Astrocyte (in vitro differentiated cells and primary cell): ENCODE measurements at regions not wholly inside any gene's neighbourhood (a gene's known extent, or its start where the extent isn't known, plus 50 kb on each side); places are given as distances from the start of the nearest gene placed in this dataset.

Source experiments
- DNase-seq: peaks from one replicate; pipeline ENCODE4 v3.0.0-alpha.2; 2010; ENCODE audit warnings: low read depth
- FAIRE-seq: peaks from 2 replicates; lab custom pipeline; 2011; peaks lifted over from hg19 to GRCh38; lab: Jason Lieb, UNC
- H2AFZ ChIP-seq: 2 replicates; pipeline ENCODE4 v1.6.0; 2012; ENCODE audit warnings: low read depth, low read length, inconsistent platforms
- H3K27ac ChIP-seq: 2 replicates; pipeline ENCODE4 v1.5.1; 2011; ENCODE audit warnings: low read depth, low read length, inconsistent platforms
- H3K27me3 ChIP-seq: 2 replicates; pipeline ENCODE4 v1.6.0; 2011; ENCODE audit warnings: low read length, inconsistent platforms; ENCODE audit not compliant: insufficient read depth
- H3K36me3 ChIP-seq: 2 replicates; pipeline ENCODE4 v1.5.1; 2011; ENCODE audit warnings: low read length, inconsistent platforms; ENCODE audit not compliant: insufficient read depth
- H3K4me1 ChIP-seq: 2 replicates; pipeline ENCODE4 v1.5.1; 2011; ENCODE audit warnings: low read length, inconsistent platforms; ENCODE audit not compliant: insufficient read depth
- H3K4me2 ChIP-seq: 2 replicates; pipeline ENCODE4 v1.6.0; 2012; ENCODE audit warnings: low read length, inconsistent platforms
- H3K4me3 ChIP-seq: 2 replicates; pipeline ENCODE4 v1.5.1; 2011; ENCODE audit warnings: low read depth, mild to moderate bottlenecking, low read length, inconsistent platforms; ENCODE audit not compliant: insufficient read depth
- H3K79me2 ChIP-seq: 2 replicates; pipeline ENCODE4 v1.6.0; 2012; ENCODE audit warnings: mild to moderate bottlenecking, low read length, inconsistent platforms; ENCODE audit not compliant: insufficient read depth
- H3K9ac ChIP-seq: 2 replicates; pipeline ENCODE4 v1.6.0; 2012; ENCODE audit warnings: mild to moderate bottlenecking, low read length, inconsistent platforms
- H3K9me3 ChIP-seq: 2 replicates; pipeline ENCODE4 v1.5.1; 2012; ENCODE audit warnings: low read depth, mild to moderate bottlenecking, low read length, inconsistent platforms; ENCODE audit not compliant: insufficient read depth
- H4K20me1 ChIP-seq: 2 replicates; pipeline ENCODE4 v1.6.0; 2012; ENCODE audit warnings: low read length, inconsistent platforms; ENCODE audit not compliant: insufficient read depth
- H3K27ac Mint-ChIP-seq: one replicate; pipeline ENCODE4 v1.8.0; 2021; ENCODE audit warnings: mild to moderate bottlenecking, mixed read lengths; ENCODE audit not compliant: unreplicated experiment
- H3K27me3 Mint-ChIP-seq: one replicate; pipeline ENCODE4 v1.8.0; 2021; ENCODE audit warnings: low read depth, mixed read lengths; ENCODE audit not compliant: unreplicated experiment
- H3K36me3 Mint-ChIP-seq: one replicate; pipeline ENCODE4 v1.8.0; 2021; ENCODE audit warnings: low read depth, mixed read lengths; ENCODE audit not compliant: unreplicated experiment
- H3K4me1 Mint-ChIP-seq: one replicate; pipeline ENCODE4 v1.8.0; 2021; ENCODE audit warnings: low read depth, mixed read lengths; ENCODE audit not compliant: unreplicated experiment
- H3K4me3 Mint-ChIP-seq: one replicate; pipeline ENCODE4 v1.8.0; 2021; ENCODE audit warnings: mild to moderate bottlenecking, moderate library complexity, mixed read lengths; ENCODE audit not compliant: unreplicated experiment
- H3K9me3 Mint-ChIP-seq: one replicate; pipeline ENCODE4 v1.8.0; 2021; ENCODE audit warnings: mild to moderate bottlenecking, mixed read lengths; ENCODE audit not compliant: unreplicated experiment
- CTCF ChIP-seq: IDR thresholded peaks from 2 replicates; pipeline ENCODE4 v1.5.1; 2011; ENCODE audit warnings: low read depth, mild to moderate bottlenecking, inconsistent platforms, low read length, moderate library complexity; ENCODE audit not compliant: insufficient read depth
- EZH2 ChIP-seq: IDR thresholded peaks from 2 replicates; pipeline ENCODE4 v1.6.1; 2012; ENCODE audit warnings: mild to moderate bottlenecking, low read length, inconsistent platforms; ENCODE audit not compliant: insufficient read depth

GRCh38 chr10:128465697-128466096, 339.5 kb upstream of the MKI67 start:
- H3K9ac ChIP-seq = no peak overlapping the region
- H3K9me3 ChIP-seq = peaks cover 10% of the 10 kb centered on the region
- no peaks in the 10 kb centered on the region for H3K36me3 ChIP-seq
- Mint-ChIP-seq H3K36me3 (peaks cover 2% of the 10 kb centered on the region), H3K4me3 (no peak overlapping the region), H3K4me1 (no peaks in the 10 kb centered on the region), H3K27me3 (peaks cover 34% of the 10 kb centered on the region), H3K9me3 (peaks cover 3% of the 10 kb centered on the region), H3K27ac (no peak overlapping the region)
- DNase-seq (no peak), FAIRE-seq (no peak)
- H3K4me1 ChIP-seq = no peaks in the 10 kb centered on the region
- H3K4me3 ChIP-seq = no peak overlapping the region
- no peak overlapping the region for H3K4me2 ChIP-seq
- no peak overlapping the region for H3K27ac ChIP-seq
- no peak for TF ChIP-seq EZH2
- TF ChIP-seq CTCF = no peak
- no peaks in the 10 kb centered on the region for H3K79me2 ChIP-seq
- no peak overlapping the region for H2AFZ ChIP-seq
- no peaks in the 10 kb centered on the region for H3K27me3 ChIP-seq
- no peaks in the 10 kb centered on the region for H4K20me1 ChIP-seq

GRCh38 chr10:128466831-128467371, 340.7 kb upstream of the MKI67 start:
- Histone ChIP-seq H3K27me3 (no peaks in the 10 kb centered on the region), H4K20me1 (no peaks in the 10 kb centered on the region), H3K79me2 (no peaks in the 10 kb centered on the region), H3K9ac (no peak overlapping the region), H3K27ac (no peak overlapping the region), H3K9me3 (peaks cover 13% of the 10 kb centered on the region), H3K4me2 (no peak overlapping the region), H3K36me3 (no peaks in the 10 kb centered on the region), H3K4me3 (no peak overlapping the region), H2AFZ (no peak overlapping the region), H3K4me1 (no peaks in the 10 kb centered on the region)
- DNase-seq = no peak
- Mint-ChIP-seq H3K27me3 (peaks cover 25% of the 10 kb centered on the region), H3K4me1 (no peaks in the 10 kb centered on the region), H3K27ac (no peak overlapping the region), H3K9me3 (peaks cover 3% of the 10 kb centered on the region), H3K4me3 (no peak overlapping the region), H3K36me3 (peaks cover 2% of the 10 kb centered on the region)
- FAIRE-seq = no peak
- TF ChIP-seq EZH2 = no peak
- no peak for TF ChIP-seq CTCF

GRCh38 chr10:128468462-128468861, 342.2 kb upstream of the MKI67 start:
- no peaks in the 10 kb centered on the region for H3K27me3 ChIP-seq
- TF ChIP-seq CTCF (no peak), EZH2 (no peak)
- Mint-ChIP-seq H3K36me3 (no peaks in the 10 kb centered on the region), H3K27me3 (peaks cover 19% of the 10 kb centered on the region), H3K4me3 (no peak overlapping the region), H3K9me3 (peaks cover 6% of the 10 kb centered on the region), H3K27ac (no peak overlapping the region), H3K4me1 (no peaks in the 10 kb centered on the region)
- H3K4me1 ChIP-seq = no peaks in the 10 kb centered on the region
- no peak overlapping the region for H3K4me3 ChIP-seq
- no peak overlapping the region for H3K4me2 ChIP-seq
- H3K79me2 ChIP-seq = no peaks in the 10 kb centered on the region
- no peak overlapping the region for H2AFZ ChIP-seq
- no peak for DNase-seq
- H3K9ac ChIP-seq = no peak overlapping the region
- H3K9me3 ChIP-seq = peaks cover 13% of the 10 kb centered on the region
- no peak overlapping the region for H3K27ac ChIP-seq
- FAIRE-seq = no peak
- H4K20me1 ChIP-seq = no peaks in the 10 kb centered on the region
- H3K36me3 ChIP-seq = no peaks in the 10 kb centered on the region
